Heart left ventricle (tissue), 16 donors: ENCODE measurements at regions not wholly inside any gene's neighbourhood (a gene's known extent, or its start where the extent isn't known, plus 50 kb on each side); places are given as distances from the start of the nearest gene placed in this dataset.

Source experiments
- ATAC-seq, 4 donors: fragments of 200-7000 bp; cut with Tn5 transposase; one replicate each; pipeline ENCODE4 v1.9.1; 2020 to 2022; ENCODE audit warnings: moderate library complexity in 4 of 4, mild to moderate bottlenecking in 3 of 4, moderate number of reproducible peaks in 1 of 4
- DNase-seq, 5 donors: peaks; one replicate each; pipeline ENCODE4 v3.0.0-alpha.2; 2020
- H3K27ac ChIP-seq, 12 donors: fragments of 200-600 bp; sonication (generic) in 4 of 12; one replicate each; pipeline versions ENCODE4 v1.5.0 to v1.8.0; 2016 to 2022; ENCODE audit warnings: mild to moderate bottlenecking in 2 of 12
- H3K27me3 ChIP-seq, 9 donors: fragments of 200-600 bp; sonication (generic) in 2 of 9; one replicate each; pipeline versions ENCODE4 v1.5.1 to v1.8.0; 2016 to 2022; ENCODE audit warnings: mild to moderate bottlenecking in 3 of 9
- H3K36me3 ChIP-seq, 9 donors: fragments of 200-600 bp; sonication (generic) in 2 of 9; one replicate each; pipeline versions ENCODE4 v1.5.0 to v1.8.0; 2018 to 2022; ENCODE audit warnings: mild to moderate bottlenecking in 2 of 9
- H3K4me1 ChIP-seq, 12 donors: fragments of 200-600 bp; sonication (generic) in 4 of 12; one replicate each; pipeline versions ENCODE4 v1.5.0 to v1.8.0; 2016 to 2022; ENCODE audit warnings: mild to moderate bottlenecking in 3 of 12
- H3K4me3 ChIP-seq, 12 donors: fragments of 200-600 bp; sonication (generic) in 4 of 12; one replicate each; pipeline versions ENCODE4 v1.5.0 to v1.8.0; 2017 to 2022; ENCODE audit warnings: mild to moderate bottlenecking in 9 of 12, moderate library complexity in 4 of 12
- H3K9me3 ChIP-seq, 12 donors: fragments of 200-600 bp; sonication (generic) in 4 of 12; one replicate each; pipeline versions ENCODE4 v1.5.0 to v1.8.0; 2016 to 2022; ENCODE audit warnings: mild to moderate bottlenecking in 1 of 12
- POLR2A ChIP-seq, 2 donors: fragments of 450-650 bp; IDR thresholded peaks; one replicate each; pipeline ENCODE4 v1.6.1; 2017; ENCODE audit warnings: antibody characterized with exemption in 2 of 2, mild to moderate bottlenecking in 2 of 2, moderate library complexity in 2 of 2
- WGBS, 4 donors: extraction: QIAGEN DNeasy Blood & Tissue Kit in 2 of 4; methylation state at CpG; one replicate each; pipeline versions ENCODE4 v1.1.5 to v1.1.7; 2013 to 2018; 5-methylcytosine and 5-hydroxymethylcytosine counted together
- intact Hi-C, 10 donors: fragments of 100-400 bp; cut with DNase I; formaldehyde crosslinking; loops; one replicate each; pipeline versions ENCODE4 v1.11.1 to v1.14.2; 2022
- TF ChIP-seq, protein P1 (sequence below), 12 donors: fragments of 200-600 bp; sonication (generic) in 4 of 12; IDR thresholded peaks; one replicate each; pipeline versions ENCODE4 v1.5.0 to v1.8.0; 2018 to 2022; ENCODE audit warnings: antibody characterized with exemption in 12 of 12, mild to moderate bottlenecking in 5 of 12
- donor health status: ischemic (EF 13 %, LVEDD 7.1; RV severe dilation, severe dysfunction).
- donor health status: healthy with polysubstance abuse.
- donor health status: DM: no; HTN: yes; CAD: no.
- donor health status: DM: no; HTN: no; CAD: no.
- donor health status: ischemic (EF 25% LVEDD 6.9; RV normal size, moderate dysfunction).
- donor health status: ischemic (EF 25% LVEDD 5.7; RV mildly dilated, moderate dysfunction).
- donor health status: healthy.
- donor health status: DM: yes; HTN: yes; CAD: no.
- donor health status: ischemic (EF 35%, LVEDD 5.7; RV mildly dilated, moderate dysfunction).
- donor health status: nonischemic (EF 11% LVEDD 7.7; RV severe dilation, severe dysfunction).
- donor health status: DM: yes; HTN: yes; CAD: no.
- donor health status: PGD.
- donor health status: ischemic (EF 29% LVEDD 5.4; RV normal size, mild dysfunction).
- donor health status: nonischemic (EF 23%, LVEDD 6.1; RV moderate dilation, normal function).

- Histone ChIP-seq H3K9me3 (no peaks in the 10 kb centered on the region), H3K36me3 (no peaks in the 10 kb centered on the region), H3K4me1 (no peaks in the 10 kb centered on the region), H3K27me3 (no peaks in the 10 kb centered on the region), H3K27ac (no peak overlapping the region), H3K4me3 (no peak overlapping the region)
- intact Hi-C loops = no loop called here
- TF ChIP-seq POLR2A (IDR thresholded peaks at IDR 0.05) = no peak
- TF ChIP-seq, protein P1, sequence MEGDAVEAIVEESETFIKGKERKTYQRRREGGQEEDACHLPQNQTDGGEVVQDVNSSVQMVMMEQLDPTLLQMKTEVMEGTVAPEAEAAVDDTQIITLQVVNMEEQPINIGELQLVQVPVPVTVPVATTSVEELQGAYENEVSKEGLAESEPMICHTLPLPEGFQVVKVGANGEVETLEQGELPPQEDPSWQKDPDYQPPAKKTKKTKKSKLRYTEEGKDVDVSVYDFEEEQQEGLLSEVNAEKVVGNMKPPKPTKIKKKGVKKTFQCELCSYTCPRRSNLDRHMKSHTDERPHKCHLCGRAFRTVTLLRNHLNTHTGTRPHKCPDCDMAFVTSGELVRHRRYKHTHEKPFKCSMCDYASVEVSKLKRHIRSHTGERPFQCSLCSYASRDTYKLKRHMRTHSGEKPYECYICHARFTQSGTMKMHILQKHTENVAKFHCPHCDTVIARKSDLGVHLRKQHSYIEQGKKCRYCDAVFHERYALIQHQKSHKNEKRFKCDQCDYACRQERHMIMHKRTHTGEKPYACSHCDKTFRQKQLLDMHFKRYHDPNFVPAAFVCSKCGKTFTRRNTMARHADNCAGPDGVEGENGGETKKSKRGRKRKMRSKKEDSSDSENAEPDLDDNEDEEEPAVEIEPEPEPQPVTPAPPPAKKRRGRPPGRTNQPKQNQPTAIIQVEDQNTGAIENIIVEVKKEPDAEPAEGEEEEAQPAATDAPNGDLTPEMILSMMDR (IDR thresholded peaks at IDR 0.05) = no peak
- no peak for ATAC-seq
- WGBS, 4 donors = 83 to 90% (median 89%) methylated on average over 5 of the region's 5 CpGs
- DNase-seq = no peak
Observed at GRCh38 chr3:117114517-117115265, 405.1 kb downstream of the TUSC7 start.

GRCh38 chr3:117117188-117117936 is 407.8 kb downstream of the TUSC7 start:
- no peak for TF ChIP-seq POLR2A (IDR thresholded peaks at IDR 0.05)
- TF ChIP-seq, protein P1 (IDR thresholded peaks at IDR 0.05) = no peak
- Histone ChIP-seq H3K9me3 (no peaks in the 10 kb centered on the region), H3K4me1 (no peaks in the 10 kb centered on the region), H3K27me3 (no peaks in the 10 kb centered on the region), H3K4me3 (no peak overlapping the region), H3K36me3 (no peaks in the 10 kb centered on the region), H3K27ac (no peak overlapping the region)
- DNase-seq (no peak), ATAC-seq (no peak)
- WGBS, 4 donors = 76 to 88% (median 81%) methylated on average over 2 of the region's 2 CpGs
- intact Hi-C loops = no loop called here

GRCh38 chr3:117118604-117119003 is 409.0 kb downstream of the TUSC7 start:
- no peak overlapping the region for H3K4me3 ChIP-seq
- ATAC-seq = no peak
- WGBS, 4 donors = 75 to 93% (median 92%) methylated on average over 1 of the region's 1 CpG
- no peaks in the 10 kb centered on the region for H3K36me3 ChIP-seq
- no peak for TF ChIP-seq POLR2A (IDR thresholded peaks at IDR 0.05)
- TF ChIP-seq, protein P1 (IDR thresholded peaks at IDR 0.05) = no peak
- no peak overlapping the region for H3K27ac ChIP-seq
- no peak for DNase-seq
- no peaks in the 10 kb centered on the region for H3K9me3 ChIP-seq
- H3K4me1 ChIP-seq = no peaks in the 10 kb centered on the region
- intact Hi-C loops = no loop called here
- no peaks in the 10 kb centered on the region for H3K27me3 ChIP-seq

DNA sequence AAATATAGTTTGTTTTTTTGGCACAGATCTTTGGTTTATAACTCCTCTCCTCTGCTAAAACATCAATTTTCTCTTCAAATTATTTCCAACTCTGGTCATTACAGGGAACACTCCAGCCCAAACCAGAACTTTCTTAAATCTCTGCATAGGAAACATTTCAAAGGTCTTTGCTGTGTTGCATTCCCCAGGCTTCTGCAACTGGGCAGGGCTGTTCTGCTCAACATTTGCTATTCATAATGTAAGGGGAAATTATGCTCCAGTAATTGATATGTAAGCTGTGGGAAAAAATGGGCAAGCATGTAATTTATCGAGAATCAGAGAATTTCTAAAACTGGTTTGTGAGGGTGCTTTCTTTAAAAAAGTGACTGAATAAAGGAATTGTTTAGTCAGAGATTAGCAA is 410.4 kb downstream of the TUSC7 start:
- WGBS, 4 donors = 55 to 68% (median 66%) methylated on average over 1 of the region's 1 CpG
- DNase-seq (no peak), ATAC-seq (no peak)
- Histone ChIP-seq H3K36me3 (no peaks in the 10 kb centered on the region), H3K4me1 (no peaks in the 10 kb centered on the region), H3K4me3 (no peak overlapping the region), H3K27ac (no peak overlapping the region), H3K9me3 (no peaks in the 10 kb centered on the region), H3K27me3 (no peaks in the 10 kb centered on the region)
- intact Hi-C loops = no loop called here
- TF ChIP-seq, protein P1 (IDR thresholded peaks at IDR 0.05) = no peak
- no peak for TF ChIP-seq POLR2A (IDR thresholded peaks at IDR 0.05)
